NB4 (cell line): ENCODE measurements at regions not wholly inside any gene's neighbourhood (a gene's known extent, or its start where the extent isn't known, plus 50 kb on each side); places are given as distances from the start of the nearest gene placed in this dataset.

Experiments
- POLR2A ChIP-seq: IDR thresholded peaks from 2 replicates; pipeline ENCODE4 v1.6.1; 2011; ENCODE audit warnings: mild to moderate bottlenecking; ENCODE audit not compliant: insufficient read length; ENCODE audit errors: extremely low read depth
- TF ChIP-seq, protein P1 (sequence below): IDR thresholded peaks from 2 replicates; pipeline ENCODE4 v1.6.1; 2011; ENCODE audit warnings: low read depth, low read length

DNA sequence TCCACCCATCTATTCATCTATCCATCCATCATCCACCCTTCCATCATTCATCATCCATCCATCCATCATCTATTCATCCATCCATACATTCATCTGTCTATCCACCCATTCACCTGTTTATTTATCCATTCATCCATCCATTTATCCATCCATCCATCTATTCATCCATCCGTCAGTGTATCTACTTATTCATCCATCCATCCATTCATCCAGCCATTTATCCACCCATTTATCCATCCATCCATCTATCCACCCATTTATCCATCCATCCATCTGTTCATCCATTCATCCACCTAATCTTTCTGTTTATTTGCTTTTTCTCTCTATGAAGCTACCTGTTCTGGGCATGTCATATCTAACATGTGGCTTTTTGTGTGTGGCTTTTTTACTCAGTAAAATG, 115.4 kb downstream of the CRYAA start:
- TF ChIP-seq, protein P1, sequence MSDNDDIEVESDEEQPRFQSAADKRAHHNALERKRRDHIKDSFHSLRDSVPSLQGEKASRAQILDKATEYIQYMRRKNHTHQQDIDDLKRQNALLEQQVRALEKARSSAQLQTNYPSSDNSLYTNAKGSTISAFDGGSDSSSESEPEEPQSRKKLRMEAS, result no peak
- TF ChIP-seq POLR2A, result no peak
